Fibroblast of mammary gland (primary cell): ENCODE measurements at regions not wholly inside any gene's neighbourhood (a gene's known extent, or its start where the extent isn't known, plus 50 kb on each side); places are given as distances from the start of the nearest gene placed in this dataset.
"Not testable (repeated sequence)": the region's sequence is repeated elsewhere in the genome, so short reads cannot be mapped to it uniquely, and the experiment has no call there.

Experiments used
- DNase-seq: peaks from one replicate; pipeline ENCODE4 v3.0.0-alpha.2; 2010; ENCODE audit warnings: low read depth
- H3K4me3 ChIP-seq: 2 replicates; pipeline ENCODE4 v1.5.1; 2011; ENCODE audit warnings: low read depth, mild to moderate bottlenecking, low read length, moderate library complexity; ENCODE audit not compliant: control insufficient read depth
- CTCF ChIP-seq: conservative IDR thresholded peaks from 2 replicates; pipeline ENCODE4 v1.5.1; 2011; ENCODE audit warnings: low read depth, low read length, inconsistent platforms; ENCODE audit not compliant: control insufficient read depth, insufficient read depth

- no peak overlapping the region for H3K4me3 ChIP-seq
- no peak for DNase-seq
- no peak for TF ChIP-seq CTCF
Measured at GRCh38 chr2:78757640-78758039, 267.9 kb upstream of the REG3G start.

GRCh38 chr2:78758765-78759164 lies 266.7 kb upstream of the REG3G start:
- not testable (repeated sequence) for H3K4me3 ChIP-seq, DNase-seq

- DNase-seq, result no peak
- no peak for TF ChIP-seq CTCF
- no peak overlapping the region for H3K4me3 ChIP-seq
Measured at GRCh38 chr2:78766459-78766858, 259.0 kb upstream of the REG3G start.

GRCh38 chr2:78768016-78768415 lies 257.5 kb upstream of the REG3G start:
- TF ChIP-seq CTCF, result no peak
- no peak overlapping the region for H3K4me3 ChIP-seq
- no peak for DNase-seq

DNA sequence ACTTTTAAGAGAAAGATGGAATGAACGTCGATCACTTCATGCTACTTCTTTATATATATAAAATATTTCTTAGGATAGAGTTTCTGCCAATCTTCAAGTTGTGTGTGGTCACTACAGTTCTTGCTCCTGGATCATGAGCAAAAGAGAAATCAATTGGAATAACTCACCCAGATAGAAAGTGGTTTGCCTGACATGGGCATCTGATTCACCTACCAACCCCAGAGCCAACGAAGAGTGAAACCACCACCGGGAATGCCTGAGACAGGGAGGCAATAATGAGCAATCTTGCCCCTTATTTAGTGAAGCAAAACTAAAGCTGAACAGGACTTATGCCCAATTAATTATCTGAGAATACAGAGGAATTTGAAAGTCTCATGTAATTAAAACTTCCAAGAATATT lies 250.2 kb upstream of the REG3G start:
- TF ChIP-seq CTCF, result no peak
- no peak overlapping the region for H3K4me3 ChIP-seq
- no peak for DNase-seq

DNA sequence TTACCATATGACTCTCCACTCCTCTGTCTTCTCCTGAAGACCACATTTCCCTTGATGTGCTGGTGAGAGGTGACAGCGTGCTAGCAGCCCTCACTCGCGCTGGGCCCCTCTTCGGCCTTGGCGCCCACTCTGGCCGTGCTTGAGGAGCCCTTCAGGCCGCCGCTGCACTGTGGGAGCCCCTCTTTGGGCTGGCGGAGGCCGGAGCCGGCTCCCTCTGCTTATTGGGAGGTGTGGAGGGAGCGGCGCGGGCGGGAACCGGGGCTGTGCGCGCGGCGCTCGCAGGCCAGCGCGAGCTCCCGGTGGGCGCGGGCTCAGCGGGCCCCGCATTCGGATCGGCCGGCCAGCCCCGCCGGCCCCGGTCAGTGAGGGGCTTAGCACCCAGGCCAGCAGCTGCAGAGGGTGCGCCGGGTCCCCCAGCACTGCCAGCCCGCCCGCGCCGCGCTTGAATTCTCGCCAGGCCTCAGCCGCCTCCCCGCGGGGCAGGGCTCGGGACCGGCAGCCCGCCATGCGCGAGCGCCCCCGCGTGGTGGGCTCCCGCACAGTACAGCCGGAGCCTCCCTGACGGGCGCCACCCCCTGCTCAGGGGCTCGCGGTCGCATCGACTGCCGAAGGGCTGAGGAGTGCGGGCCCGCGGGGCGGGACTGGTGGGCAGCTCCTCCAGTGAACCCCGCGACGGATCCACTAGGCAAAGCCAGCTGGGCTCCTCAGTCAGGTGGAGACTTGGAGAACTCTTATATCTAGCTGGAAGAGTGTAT lies 246.6 kb upstream of the REG3G start:
- no peak for TF ChIP-seq CTCF
- no peak overlapping the region for H3K4me3 ChIP-seq
- DNase-seq, result no peak

GRCh38 chr2:78779761-78780160 lies 245.7 kb upstream of the REG3G start:
- H3K4me3 ChIP-seq, result no peak overlapping the region
- TF ChIP-seq CTCF, result no peak
- DNase-seq, result no peak
